AG04449 (cell line): ENCODE measurements at regions not wholly inside any gene's neighbourhood (a gene's known extent, or its start where the extent isn't known, plus 50 kb on each side); places are given as distances from the start of the nearest gene placed in this dataset.

Source experiments
- CTCF ChIA-PET: fragments of 350-600 bp; formaldehyde crosslinking; extraction: SDS; loops from one replicate; lab custom pipeline; 2021; ENCODE audit warnings: antibody characterized with exemption; lab: Yijun Ruan, JAX
- POLR2A ChIA-PET: fragments of 400-600, 350-600 bp; formaldehyde crosslinking; extraction: SDS; loops from one replicate; lab custom pipeline; 2020; ENCODE audit warnings: antibody characterized with exemption, inconsistent platforms; lab: Yijun Ruan, JAX
- DNase-seq: peaks from one replicate; pipeline ENCODE4 v3.0.0-alpha.2; 2010; ENCODE audit warnings: low read depth, low spot score
- H3K4me3 ChIP-seq: 2 replicates; pipeline ENCODE4 v1.5.1; 2011; ENCODE audit warnings: low read depth, mild to moderate bottlenecking, control low read depth, low read length
- TF ChIP-seq, protein P1 (sequence below): IDR thresholded peaks from one replicate; pipeline ENCODE4 v1.5.1; 2011; ENCODE audit warnings: mild to moderate bottlenecking, moderate library complexity, low read length, control low read depth, inconsistent platforms; ENCODE audit not compliant: insufficient read depth; ENCODE audit errors: missing control alignments

DNA sequence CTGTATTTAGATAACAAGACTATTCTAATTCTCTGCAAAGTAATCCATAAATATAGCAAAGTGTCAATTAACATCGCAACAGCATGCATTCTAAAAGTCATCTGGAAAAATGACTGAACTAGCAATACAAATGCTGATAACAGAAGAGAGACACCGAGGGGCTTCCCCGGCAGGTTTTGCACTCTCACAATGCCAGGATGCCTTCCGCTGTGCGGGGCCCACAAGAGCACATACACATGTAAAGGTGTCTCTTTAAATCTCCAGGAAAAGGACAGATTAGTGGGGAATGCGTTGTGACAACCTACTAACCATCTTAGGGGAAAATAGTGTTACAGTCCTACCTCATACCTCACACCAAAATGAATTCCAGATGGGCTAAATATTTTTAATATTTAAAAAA, 86.9 kb downstream of the CXCL12 start:
- no peak for DNase-seq
- no peak overlapping the region for H3K4me3 ChIP-seq
- TF ChIP-seq, protein P1, sequence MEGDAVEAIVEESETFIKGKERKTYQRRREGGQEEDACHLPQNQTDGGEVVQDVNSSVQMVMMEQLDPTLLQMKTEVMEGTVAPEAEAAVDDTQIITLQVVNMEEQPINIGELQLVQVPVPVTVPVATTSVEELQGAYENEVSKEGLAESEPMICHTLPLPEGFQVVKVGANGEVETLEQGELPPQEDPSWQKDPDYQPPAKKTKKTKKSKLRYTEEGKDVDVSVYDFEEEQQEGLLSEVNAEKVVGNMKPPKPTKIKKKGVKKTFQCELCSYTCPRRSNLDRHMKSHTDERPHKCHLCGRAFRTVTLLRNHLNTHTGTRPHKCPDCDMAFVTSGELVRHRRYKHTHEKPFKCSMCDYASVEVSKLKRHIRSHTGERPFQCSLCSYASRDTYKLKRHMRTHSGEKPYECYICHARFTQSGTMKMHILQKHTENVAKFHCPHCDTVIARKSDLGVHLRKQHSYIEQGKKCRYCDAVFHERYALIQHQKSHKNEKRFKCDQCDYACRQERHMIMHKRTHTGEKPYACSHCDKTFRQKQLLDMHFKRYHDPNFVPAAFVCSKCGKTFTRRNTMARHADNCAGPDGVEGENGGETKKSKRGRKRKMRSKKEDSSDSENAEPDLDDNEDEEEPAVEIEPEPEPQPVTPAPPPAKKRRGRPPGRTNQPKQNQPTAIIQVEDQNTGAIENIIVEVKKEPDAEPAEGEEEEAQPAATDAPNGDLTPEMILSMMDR, result no peak
- ChIA-PET CTCF (no interaction called here), POLR2A (no interaction called here)

DNA sequence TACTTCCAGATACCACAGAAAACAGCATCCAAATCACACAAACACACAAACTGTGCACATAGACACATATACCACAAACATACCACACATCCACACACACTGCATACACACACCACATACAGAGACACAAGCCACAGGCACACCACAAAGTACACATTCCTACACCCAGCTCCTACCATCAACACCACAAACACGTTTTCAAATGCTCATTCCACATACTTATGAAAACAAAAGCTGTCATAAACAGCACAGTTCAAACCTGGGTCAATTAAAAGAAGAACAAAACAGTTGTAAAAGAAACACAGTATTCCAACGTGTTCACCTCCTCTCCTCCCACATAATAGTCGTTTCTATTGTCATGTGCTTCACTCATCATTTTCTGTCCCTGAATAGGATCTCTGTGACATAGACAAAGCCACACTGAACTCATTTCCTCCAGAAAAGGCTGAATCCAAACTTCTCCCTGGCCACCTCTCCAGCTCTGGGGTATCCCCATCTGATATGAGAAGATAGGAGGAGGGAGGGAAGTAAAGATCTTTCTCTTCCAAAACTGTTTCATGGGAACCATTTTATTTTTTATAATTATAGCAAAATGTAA, 89.2 kb downstream of the CXCL12 start:
- DNase-seq, result no peak
- ChIA-PET POLR2A (no interaction called here), CTCF (no interaction called here)
- H3K4me3 ChIP-seq, result no peak overlapping the region
- TF ChIP-seq, protein P1, result no peak

DNA sequence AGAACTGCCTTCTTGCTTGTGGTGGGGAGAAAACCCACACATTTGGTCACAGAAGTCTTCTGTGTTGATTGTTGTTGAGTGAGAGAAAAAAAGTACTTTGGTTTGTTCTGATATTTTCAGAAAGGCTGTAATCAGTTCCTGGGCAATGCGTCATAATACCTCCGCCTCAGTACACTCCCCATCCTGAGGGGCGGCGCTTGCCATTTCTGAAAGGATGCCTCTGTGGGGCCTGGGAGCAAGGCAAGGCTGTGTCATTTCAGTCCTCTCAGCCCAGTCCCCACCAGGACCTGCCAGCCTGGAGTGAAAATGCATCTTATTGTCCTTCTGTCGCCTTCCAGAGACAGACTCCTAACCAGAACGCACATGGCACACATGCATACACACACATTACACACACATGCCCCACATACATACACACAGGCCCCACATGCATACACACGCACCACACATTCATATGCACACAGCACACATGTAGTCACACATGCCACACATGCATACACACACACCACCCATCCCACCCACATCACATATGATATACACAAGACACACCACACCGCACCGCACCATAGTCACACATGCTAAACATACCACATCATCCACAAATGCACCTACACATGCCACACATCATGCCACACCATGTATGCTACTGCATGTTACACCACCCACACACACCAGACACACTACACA, 90.0 kb downstream of the CXCL12 start:
- TF ChIP-seq, protein P1, result no peak
- ChIA-PET POLR2A (no interaction called here), CTCF (interaction anchor here (0.7 kb wide), 1 partner anchor 605 kb away, joined by 5 read pairs; no protein-coding TSS in a partner anchor)
- no peak for DNase-seq
- H3K4me3 ChIP-seq, result no peak overlapping the region

DNA sequence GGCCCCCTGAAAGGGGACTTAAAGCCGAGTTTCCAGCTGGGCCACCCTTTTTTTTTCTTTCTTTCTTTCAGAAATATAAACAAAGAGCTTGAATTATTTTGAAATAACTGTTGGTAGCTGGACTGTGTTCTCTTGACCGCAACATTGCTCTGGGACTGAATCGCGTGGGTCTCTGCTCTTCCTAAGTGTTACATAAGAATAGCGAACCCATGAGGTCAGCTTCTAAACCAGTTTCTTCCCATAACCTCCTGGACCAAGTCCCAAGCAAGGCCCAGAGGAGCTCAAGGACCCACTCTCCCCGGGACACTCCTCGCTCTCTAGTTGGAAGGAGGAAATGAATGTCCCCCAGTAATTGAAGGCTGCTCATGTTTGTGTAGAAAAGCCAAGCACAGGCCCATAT, 91.1 kb downstream of the CXCL12 start:
- TF ChIP-seq, protein P1, result no peak
- no peak overlapping the region for H3K4me3 ChIP-seq
- CTCF ChIA-PET, result interaction anchor here (0.7 kb wide), 1 partner anchor 604 kb away, joined by 5 read pairs; no protein-coding TSS in a partner anchor
- POLR2A ChIA-PET, result interaction anchor here (0.6 kb wide), 1 partner anchor 477 kb away, joined by 3 read pairs; no protein-coding TSS in a partner anchor
- DNase-seq, result no peak

DNA sequence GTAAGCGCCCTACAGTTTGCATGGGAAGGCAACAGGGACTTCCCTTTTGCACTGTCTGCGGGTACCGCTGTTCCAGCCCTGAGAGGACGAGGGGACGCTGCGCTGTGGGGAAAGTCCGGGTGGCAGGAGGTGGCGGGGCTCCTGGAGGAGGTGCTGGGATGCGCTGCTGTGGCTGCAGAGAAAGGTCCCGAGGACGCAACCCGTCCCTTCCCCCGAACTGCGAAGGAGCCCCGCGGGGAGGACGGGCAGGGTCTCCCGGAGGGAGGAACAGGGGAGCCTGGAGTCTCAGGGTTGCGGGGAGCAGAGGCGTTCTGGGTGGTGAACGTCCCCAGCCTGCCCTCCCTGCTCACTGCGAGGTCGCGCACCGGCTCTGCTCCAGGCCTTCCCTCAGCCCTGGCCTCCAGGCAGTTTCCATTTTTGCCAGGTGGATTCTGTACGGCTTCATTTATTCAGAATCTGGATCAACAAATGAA, 91.6 kb downstream of the CXCL12 start:
- ChIA-PET POLR2A (no interaction called here), CTCF (no interaction called here)
- TF ChIP-seq, protein P1, result no peak
- no peak overlapping the region for H3K4me3 ChIP-seq
- no peak for DNase-seq

DNA sequence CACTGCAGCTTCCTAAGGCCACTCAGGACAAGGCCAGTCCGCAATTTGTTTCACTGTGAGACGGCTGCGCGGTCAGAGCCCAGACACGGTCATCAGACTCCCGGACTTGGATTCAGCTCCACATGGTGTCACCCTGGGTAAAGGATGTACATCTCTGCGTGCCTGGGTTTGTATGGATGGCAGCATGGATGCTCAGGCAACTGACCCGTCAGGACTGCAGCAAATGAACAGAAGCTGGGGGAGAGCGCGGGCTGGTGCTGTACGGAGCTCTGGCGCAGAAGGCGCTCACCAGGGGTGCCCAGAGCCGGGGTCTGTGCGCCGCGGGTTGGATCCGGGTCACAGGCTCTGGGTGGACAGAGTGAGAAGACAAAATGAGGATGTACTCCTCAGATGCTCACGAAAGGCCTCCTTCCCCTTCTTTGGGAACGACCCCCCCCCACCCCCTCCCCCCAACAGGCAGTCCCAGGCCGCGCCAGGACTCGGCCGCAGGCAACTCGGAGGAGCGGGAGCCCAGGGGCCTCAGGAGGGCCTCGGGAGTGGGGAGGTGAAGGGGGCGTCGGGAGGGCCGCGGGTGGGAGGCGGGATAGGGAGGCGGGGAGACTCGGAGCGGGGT, 92.4 kb downstream of the CXCL12 start:
- DNase-seq, result no peak
- ChIA-PET POLR2A (no interaction called here), CTCF (interaction anchor here (1.5 kb wide), 1 partner anchor 19 kb away, joined by 6 read pairs; no protein-coding TSS in a partner anchor)
- TF ChIP-seq, protein P1, result no peak
- H3K4me3 ChIP-seq, result no peak overlapping the region
